Body of pancreas (tissue), 4 donors: ENCODE measurements at regions not wholly inside any gene's neighbourhood (a gene's known extent, or its start where the extent isn't known, plus 50 kb on each side); places are given as distances from the start of the nearest gene placed in this dataset.

Experiments
- POLR2A ChIP-seq, 3 donors: fragments of 450-650 bp; IDR thresholded peaks; one replicate each; pipeline ENCODE4 v1.6.1; 2016; ENCODE audit warnings: antibody characterized with exemption in 3 of 3, mild to moderate bottlenecking in 2 of 3
- TF ChIP-seq, protein P1 (sequence below), 7 experiments: fragments of 450-650 bp in 4 of 7; fragments of 200-600 bp in 3 of 7; sonication (generic) in 3 of 7; IDR thresholded peaks; one replicate each; pipeline ENCODE4 v1.5.1; 2016 to 2019; ENCODE audit warnings: antibody characterized with exemption in 7 of 7

GRCh38 chr5:15354021-15354420 lies 146.0 kb upstream of the FBXL7 start:
- TF ChIP-seq, protein P1, sequence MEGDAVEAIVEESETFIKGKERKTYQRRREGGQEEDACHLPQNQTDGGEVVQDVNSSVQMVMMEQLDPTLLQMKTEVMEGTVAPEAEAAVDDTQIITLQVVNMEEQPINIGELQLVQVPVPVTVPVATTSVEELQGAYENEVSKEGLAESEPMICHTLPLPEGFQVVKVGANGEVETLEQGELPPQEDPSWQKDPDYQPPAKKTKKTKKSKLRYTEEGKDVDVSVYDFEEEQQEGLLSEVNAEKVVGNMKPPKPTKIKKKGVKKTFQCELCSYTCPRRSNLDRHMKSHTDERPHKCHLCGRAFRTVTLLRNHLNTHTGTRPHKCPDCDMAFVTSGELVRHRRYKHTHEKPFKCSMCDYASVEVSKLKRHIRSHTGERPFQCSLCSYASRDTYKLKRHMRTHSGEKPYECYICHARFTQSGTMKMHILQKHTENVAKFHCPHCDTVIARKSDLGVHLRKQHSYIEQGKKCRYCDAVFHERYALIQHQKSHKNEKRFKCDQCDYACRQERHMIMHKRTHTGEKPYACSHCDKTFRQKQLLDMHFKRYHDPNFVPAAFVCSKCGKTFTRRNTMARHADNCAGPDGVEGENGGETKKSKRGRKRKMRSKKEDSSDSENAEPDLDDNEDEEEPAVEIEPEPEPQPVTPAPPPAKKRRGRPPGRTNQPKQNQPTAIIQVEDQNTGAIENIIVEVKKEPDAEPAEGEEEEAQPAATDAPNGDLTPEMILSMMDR (IDR thresholded peaks at IDR 0.05), result no peak
- no peak for TF ChIP-seq POLR2A (IDR thresholded peaks at IDR 0.05)
